Neural progenitor cell (in vitro differentiated cells): ENCODE measurements at regions not wholly inside any gene's neighbourhood (a gene's known extent, or its start where the extent isn't known, plus 50 kb on each side); places are given as distances from the start of the nearest gene placed in this dataset.

Source experiments
- CTCF ChIP-seq: fragments of 200-600 bp; sonication (generic); IDR thresholded peaks from 2 replicates; pipeline ENCODE4 v1.5.1; 2017; ENCODE audit warnings: antibody characterized with exemption, mild to moderate bottlenecking
- EZH2 ChIP-seq: fragments of 200-600 bp; sonication (generic); IDR thresholded peaks from 2 replicates; pipeline ENCODE4 v1.6.1; 2017; ENCODE audit warnings: antibody characterized with exemption, mild to moderate bottlenecking, moderate library complexity

- no peak for TF ChIP-seq CTCF
- no peak for TF ChIP-seq EZH2
Observed at GRCh38 chr5:93289942-93290341, 291.1 kb downstream of the NR2F1-AS1 start.
